CD4-positive, alpha-beta T cell treated with Interleukin-17A for 1 hour (primary cell): ENCODE measurements at regions not wholly inside any gene's neighbourhood (a gene's known extent, or its start where the extent isn't known, plus 50 kb on each side); places are given as distances from the start of the nearest gene placed in this dataset.

Experiments
- DNase-seq: peaks from one replicate; pipeline ENCODE4 v3.0.0-alpha.2; 2020

DNA sequence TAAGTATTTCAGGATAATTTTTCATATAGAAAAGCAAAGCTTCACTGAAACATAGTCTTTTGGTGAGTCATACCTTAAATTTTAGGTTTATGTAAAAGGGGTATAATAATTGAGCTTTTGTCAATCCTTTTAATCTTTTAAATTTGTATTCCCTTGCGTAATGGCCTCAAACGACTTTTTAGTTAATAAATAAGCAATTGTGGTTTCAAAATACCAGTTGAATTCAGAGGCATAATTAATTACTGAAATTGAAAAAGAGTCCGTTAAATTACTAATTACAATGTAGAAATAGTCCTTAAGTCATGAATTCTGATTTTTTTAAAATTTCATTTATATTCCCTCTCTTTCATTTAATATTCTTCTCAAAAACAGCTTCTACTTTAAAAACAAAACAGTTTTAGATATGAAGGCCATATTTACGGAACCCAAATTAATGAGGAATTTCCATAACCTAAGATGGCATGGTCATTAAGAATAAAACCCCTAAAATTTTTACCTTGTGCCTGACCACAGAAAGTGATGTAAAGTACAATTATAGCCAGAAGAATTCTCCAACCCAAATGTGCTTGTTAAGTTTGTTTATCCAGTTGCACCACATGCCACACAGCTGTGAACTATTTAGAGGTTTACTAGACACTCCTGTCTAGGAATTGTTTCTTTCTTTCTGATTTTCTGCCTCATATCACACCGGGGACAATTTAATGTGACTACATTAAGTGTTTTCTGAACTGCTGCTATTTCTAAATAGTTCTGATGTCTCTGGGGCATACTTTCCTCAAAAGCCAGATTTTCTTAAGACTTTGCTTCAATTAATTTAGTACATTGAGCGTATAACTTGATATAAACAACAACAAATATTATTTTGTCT lies 60.7 kb upstream of the ITGA4 start:
- no peak for DNase-seq

GRCh38 chr2:181397331-181397730 lies 59.9 kb upstream of the ITGA4 start:
- no peak for DNase-seq

DNA sequence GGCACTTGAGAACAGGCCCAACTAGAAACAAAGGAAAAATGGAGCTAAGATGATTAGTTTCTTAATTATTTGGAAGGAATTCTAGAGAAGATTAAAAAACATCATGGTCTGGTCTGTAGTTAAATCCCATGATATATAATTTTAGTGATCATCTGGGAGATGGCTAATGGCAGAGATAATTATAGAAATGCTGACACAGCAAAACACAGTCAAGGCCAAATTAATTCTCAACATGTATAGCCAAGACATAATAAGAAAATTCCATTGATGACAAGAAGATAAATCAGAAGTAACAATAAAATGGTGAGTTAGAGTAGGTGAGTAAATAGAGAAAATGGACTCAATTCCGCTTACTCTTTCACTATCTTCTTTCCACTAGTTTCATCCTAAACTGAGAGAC lies 59.2 kb upstream of the ITGA4 start:
- DNase-seq = no peak

- no peak for DNase-seq
Measured at GRCh38 chr2:181399027-181399426, 58.2 kb upstream of the ITGA4 start.

- no peak for DNase-seq
Measured at GRCh38 chr2:181404472-181404871, 52.7 kb upstream of the ITGA4 start.

DNA sequence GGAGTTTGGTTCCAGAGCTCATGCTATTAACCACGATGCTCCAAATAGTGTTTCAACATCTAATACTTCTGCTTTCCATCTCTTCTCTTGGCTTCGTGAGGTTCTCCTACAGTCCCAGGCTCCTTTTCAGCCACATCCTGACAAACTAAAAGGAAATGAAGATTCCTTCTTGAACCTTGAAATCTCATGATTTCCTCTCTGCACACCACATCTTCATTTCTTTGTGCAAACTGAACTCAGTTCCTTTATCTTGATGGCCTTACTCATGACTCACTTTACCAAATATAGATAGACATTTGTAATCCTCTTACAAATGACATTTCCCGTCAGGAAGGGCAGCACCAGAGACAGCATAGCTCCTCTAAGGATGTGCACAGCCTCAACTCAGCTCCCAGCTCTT lies 50.0 kb upstream of the ITGA4 start:
- DNase-seq = no peak
